Small intestine (tissue), 7 donors: ENCODE measurements at regions not wholly inside any gene's neighbourhood (a gene's known extent, or its start where the extent isn't known, plus 50 kb on each side); places are given as distances from the start of the nearest gene placed in this dataset.
"Not testable (repeated sequence)": the region's sequence is repeated elsewhere in the genome, so short reads cannot be mapped to it uniquely, and the experiment has no call there.

Experiments
- DNase-seq, 2 donors: peaks; one replicate each; pipeline versions ENCODE4 v3.0.0 to v3.0.0-alpha.2; 2013
- FAIRE-seq: peaks from 2 replicates; lab custom pipeline; 2012; peaks lifted over from hg19 to GRCh38; lab: Jason Lieb, UNC
- H3K27ac ChIP-seq, 3 donors: one replicate each; pipeline ENCODE4 v1.5.1; 2013; ENCODE audit warnings: low read length in 2 of 3, mild to moderate bottlenecking in 2 of 3, control low read depth in 1 of 3, inconsistent platforms in 1 of 3, low read depth in 1 of 3, moderate library complexity in 1 of 3
- H3K27me3 ChIP-seq, 3 donors: one replicate each; pipeline ENCODE4 v1.6.1; 2013; ENCODE audit warnings: low read length in 3 of 3, inconsistent platforms in 1 of 3; ENCODE audit not compliant: control insufficient read depth in 3 of 3, insufficient read depth in 3 of 3
- H3K36me3 ChIP-seq, 3 donors: one replicate each; pipeline ENCODE4 v1.6.1; 2013; ENCODE audit warnings: low read length in 3 of 3, inconsistent platforms in 1 of 3, low read depth in 1 of 3, mild to moderate bottlenecking in 1 of 3, moderate library complexity in 1 of 3; ENCODE audit not compliant: control insufficient read depth in 3 of 3, insufficient read depth in 2 of 3
- H3K4me1 ChIP-seq, 3 donors: one replicate each; pipeline ENCODE4 v1.6.1; 2013; ENCODE audit warnings: low read length in 2 of 3, inconsistent platforms in 1 of 3, low read depth in 1 of 3, mild to moderate bottlenecking in 1 of 3, moderate library complexity in 1 of 3; ENCODE audit not compliant: control insufficient read depth in 3 of 3, insufficient read depth in 2 of 3
- H3K4me3 ChIP-seq, 3 donors: one replicate each; pipeline ENCODE4 v1.5.1; 2013; ENCODE audit warnings: low read length in 3 of 3, control low read depth in 1 of 3, inconsistent platforms in 1 of 3, low read depth in 1 of 3, mild to moderate bottlenecking in 1 of 3, moderate library complexity in 1 of 3
- H3K9me3 ChIP-seq, 2 donors: one replicate each; pipeline ENCODE4 v1.6.1; 2013; ENCODE audit warnings: low read depth in 1 of 2, low read length in 1 of 2; ENCODE audit not compliant: control insufficient read depth in 2 of 2, insufficient read depth in 1 of 2
- WGBS, 3 donors: extraction: QIAGEN DNeasy Blood & Tissue Kit; methylation state at CpG; one replicate each; pipeline ENCODE4 v1.1.7; 2013; 5-methylcytosine and 5-hydroxymethylcytosine counted together
- donor health status: healthy with polysubstance abuse.
- donor health status: control.
- donor health status: control.
- donor health status: Bipolar disorder and iron deficiency.
- donor health status: healthy.

GRCh38 chr2:22076454-22076853, 952.7 kb downstream of the TDRD15 start:
- WGBS, 3 donors, result 12 to 30% (median 21%) methylated on average over 1 of the region's 1 CpG

GRCh38 chr2:22078701-22079100, 954.9 kb downstream of the TDRD15 start:
- FAIRE-seq, result no peak

More at GRCh38 chr2:22076454-22076853, 952.7 kb downstream of the TDRD15 start:
- no peak for DNase-seq
- H3K27ac ChIP-seq, result no peak overlapping the region
- H3K4me1 ChIP-seq, result no peaks in the 10 kb centered on the region
- FAIRE-seq, result no peak
- no peak overlapping the region for H3K4me3 ChIP-seq
- no peaks in the 10 kb centered on the region for H3K9me3 ChIP-seq
- H3K27me3 ChIP-seq, result no peaks in the 10 kb centered on the region
- no peaks in the 10 kb centered on the region for H3K36me3 ChIP-seq

GRCh38 chr2:22079583-22079982, 955.8 kb downstream of the TDRD15 start:
- FAIRE-seq, result no peak
- no peaks in the 10 kb centered on the region for H3K27me3 ChIP-seq
- no peaks in the 10 kb centered on the region for H3K9me3 ChIP-seq
- no peaks in the 10 kb centered on the region for H3K4me1 ChIP-seq
- H3K4me3 ChIP-seq, result no peak overlapping the region
- DNase-seq, result no peak
- no peak overlapping the region for H3K27ac ChIP-seq
- no peaks in the 10 kb centered on the region for H3K36me3 ChIP-seq
- WGBS, 3 donors, result 31 to 70% (median 31%) methylated on average over 3 of the region's 3 CpGs

More at GRCh38 chr2:22078701-22079100, 954.9 kb downstream of the TDRD15 start:
- Histone ChIP-seq H3K27ac (no peak overlapping the region), H3K4me1 (no peaks in the 10 kb centered on the region), H3K36me3 (no peaks in the 10 kb centered on the region), H3K9me3 (no peaks in the 10 kb centered on the region), H3K4me3 (no peak overlapping the region), H3K27me3 (no peaks in the 10 kb centered on the region)
- no peak for DNase-seq

GRCh38 chr2:22086726-22087125, 963.0 kb downstream of the TDRD15 start:
- no peak for FAIRE-seq
- Histone ChIP-seq H3K9me3 (no peaks in the 10 kb centered on the region), H3K4me1 (no peaks in the 10 kb centered on the region), H3K36me3 (no peaks in the 10 kb centered on the region), H3K27ac (no peak overlapping the region), H3K27me3 (no peaks in the 10 kb centered on the region), H3K4me3 (no peak overlapping the region)
- 48 to 58% (median 57%) methylated on average over 2 of the region's 2 CpGs for WGBS, 3 donors
- no peak for DNase-seq

- not testable (repeated sequence) for H3K27ac ChIP-seq, H3K27me3 ChIP-seq, H3K4me3 ChIP-seq, DNase-seq, FAIRE-seq, H3K4me1 ChIP-seq, H3K9me3 ChIP-seq, H3K36me3 ChIP-seq
- 69 to 75% (median 71%) methylated on average over 3 of the region's 3 CpGs for WGBS, 3 donors
Observed at GRCh38 chr2:22103617-22104016, 979.8 kb downstream of the TDRD15 start.

GRCh38 chr2:22110244-22110651, 986.5 kb downstream of the TDRD15 start:
- Histone ChIP-seq H3K4me3 (no peak overlapping the region), H3K36me3 (no peaks in the 10 kb centered on the region), H3K27ac (no peak overlapping the region), H3K27me3 (no peaks in the 10 kb centered on the region), H3K9me3 (no peaks in the 10 kb centered on the region), H3K4me1 (no peaks in the 10 kb centered on the region)
- FAIRE-seq (no peak), DNase-seq (no peak)
- WGBS, 3 donors, result 72 to 79% (median 79%) methylated on average over 3 of the region's 3 CpGs

- Histone ChIP-seq H3K4me1 (no peaks in the 10 kb centered on the region), H3K4me3 (no peak overlapping the region), H3K27me3 (no peaks in the 10 kb centered on the region), H3K36me3 (no peaks in the 10 kb centered on the region), H3K27ac (no peak overlapping the region), H3K9me3 (peaks cover 0 to 8% of the 10 kb centered on the region in 2 donors)
- no peak for DNase-seq
- no peak for FAIRE-seq
- 47 to 71% (median 54%) methylated on average over 4 of the region's 4 CpGs for WGBS, 3 donors
Observed at GRCh38 chr2:22124003-22124402, 1000.2 kb downstream of the TDRD15 start.

- Histone ChIP-seq H3K9me3 (peaks cover 0 to 8% of the 10 kb centered on the region in 2 donors), H3K4me1 (no peaks in the 10 kb centered on the region), H3K27ac (no peak overlapping the region), H3K27me3 (no peaks in the 10 kb centered on the region), H3K4me3 (no peak overlapping the region), H3K36me3 (no peaks in the 10 kb centered on the region)
- WGBS, 3 donors, result 80 to 93% (median 91%) methylated on average over 5 of the region's 5 CpGs
- DNase-seq, result no peak
- no peak for FAIRE-seq
Observed at GRCh38 chr2:22126106-22126505, 1002.3 kb downstream of the TDRD15 start.

- FAIRE-seq (no peak), DNase-seq (no peak)
- Histone ChIP-seq H3K27ac (no peak overlapping the region), H3K36me3 (no peaks in the 10 kb centered on the region), H3K9me3 (peaks cover 0 to 8% of the 10 kb centered on the region in 2 donors), H3K4me3 (no peak overlapping the region), H3K27me3 (no peaks in the 10 kb centered on the region), H3K4me1 (no peaks in the 10 kb centered on the region)
Observed at GRCh38 chr2:22126978-22127377, 1003.2 kb downstream of the TDRD15 start.
